Thymus (tissue), 11 donors: ENCODE measurements at regions not wholly inside any gene's neighbourhood (a gene's known extent, or its start where the extent isn't known, plus 50 kb on each side); places are given as distances from the start of the nearest gene placed in this dataset.

ENCODE experiments used
- DNase-seq, 9 donors: peaks; one replicate each; pipeline ENCODE4 v3.0.0-alpha.2; 2013; ENCODE audit warnings: low spot score in 9 of 9, low read depth in 6 of 9, missing footprints in 1 of 9
- H3K27ac ChIP-seq, 2 donors: one replicate each; pipeline ENCODE4 v1.5.1; 2013; ENCODE audit warnings: control low read depth in 1 of 2, low read depth in 1 of 2, low read length in 1 of 2, mild to moderate bottlenecking in 1 of 2, moderate library complexity in 1 of 2
- H3K27me3 ChIP-seq, 2 donors: one replicate each; pipeline ENCODE4 v1.5.1; 2013; ENCODE audit warnings: low read length in 1 of 2; ENCODE audit not compliant: control insufficient read depth in 2 of 2, insufficient read depth in 1 of 2
- H3K36me3 ChIP-seq, 2 donors: one replicate each; pipeline ENCODE4 v1.5.1; 2013; ENCODE audit warnings: low read length in 1 of 2, mild to moderate bottlenecking in 1 of 2, moderate library complexity in 1 of 2; ENCODE audit not compliant: control insufficient read depth in 2 of 2, insufficient read depth in 2 of 2
- H3K4me1 ChIP-seq, 2 donors: one replicate each; pipeline ENCODE4 v1.5.1; 2013; ENCODE audit warnings: low read length in 2 of 2; ENCODE audit not compliant: control insufficient read depth in 2 of 2, insufficient read depth in 2 of 2
- H3K4me3 ChIP-seq, 2 donors: one replicate each; pipeline ENCODE4 v1.5.1; 2013; ENCODE audit warnings: low read length in 2 of 2, control low read depth in 1 of 2, mild to moderate bottlenecking in 1 of 2
- H3K9me3 ChIP-seq, 2 donors: one replicate each; pipeline ENCODE4 v1.5.1; 2013; ENCODE audit warnings: low read length in 1 of 2, mild to moderate bottlenecking in 1 of 2; ENCODE audit not compliant: control insufficient read depth in 2 of 2, insufficient read depth in 1 of 2
- WGBS: extraction: QIAGEN DNeasy Blood & Tissue Kit; methylation state at CpG from one replicate; pipeline ENCODE4 v1.1.7; 2013; 5-methylcytosine and 5-hydroxymethylcytosine counted together
- donor health status: healthy.

GRCh38 chr15:81955382-81956062 lies 90.3 kb downstream of the MEX3B start:
- H3K4me1 ChIP-seq, result no peaks in the 10 kb centered on the region
- DNase-seq, result no peak
- H3K9me3 ChIP-seq, result no peaks in the 10 kb centered on the region
- no peaks in the 10 kb centered on the region for H3K27me3 ChIP-seq
- H3K4me3 ChIP-seq, result no peak overlapping the region
- H3K27ac ChIP-seq, result no peak overlapping the region
- no peaks in the 10 kb centered on the region for H3K36me3 ChIP-seq
- WGBS, result 96% methylated on average over 6 of the region's 6 CpGs

GRCh38 chr15:81954158-81954783 lies 91.5 kb downstream of the MEX3B start:
- WGBS, result 97% methylated on average over 9 of the region's 9 CpGs
- no peaks in the 10 kb centered on the region for H3K9me3 ChIP-seq
- H3K27ac ChIP-seq, result no peak overlapping the region
- H3K27me3 ChIP-seq, result no peaks in the 10 kb centered on the region
- DNase-seq, result no peak
- H3K36me3 ChIP-seq, result no peaks in the 10 kb centered on the region
- H3K4me3 ChIP-seq, result no peak overlapping the region
- H3K4me1 ChIP-seq, result no peaks in the 10 kb centered on the region

- no peak for DNase-seq
- WGBS, result 88% methylated on average over 7 of the region's 7 CpGs
- no peaks in the 10 kb centered on the region for H3K27me3 ChIP-seq
- H3K4me3 ChIP-seq, result no peak overlapping the region
- no peaks in the 10 kb centered on the region for H3K36me3 ChIP-seq
- no peak overlapping the region for H3K27ac ChIP-seq
- no peaks in the 10 kb centered on the region for H3K4me1 ChIP-seq
- no peaks in the 10 kb centered on the region for H3K9me3 ChIP-seq
These were observed 94.9 kb downstream of the MEX3B start for GRCh38 chr15:81950841-81951414.

GRCh38 chr15:81948751-81949150 lies 97.1 kb downstream of the MEX3B start:
- no peaks in the 10 kb centered on the region for H3K36me3 ChIP-seq
- no peak overlapping the region for H3K4me3 ChIP-seq
- DNase-seq, result no peak
- no peak overlapping the region for H3K27ac ChIP-seq
- WGBS, result 89% methylated on average over 11 of the region's 11 CpGs
- no peaks in the 10 kb centered on the region for H3K9me3 ChIP-seq
- H3K27me3 ChIP-seq, result no peaks in the 10 kb centered on the region
- no peaks in the 10 kb centered on the region for H3K4me1 ChIP-seq

- Histone ChIP-seq H3K9me3 (no peaks in the 10 kb centered on the region), H3K4me3 (no peak overlapping the region), H3K36me3 (no peaks in the 10 kb centered on the region), H3K4me1 (no peaks in the 10 kb centered on the region), H3K27ac (no peak overlapping the region), H3K27me3 (no peaks in the 10 kb centered on the region)
- DNase-seq, result no peak
- WGBS, result 76% methylated on average over 8 of the region's 8 CpGs
These were observed 97.6 kb downstream of the MEX3B start for GRCh38 chr15:81948222-81948621.

GRCh38 chr15:81947548-81947947 lies 98.3 kb downstream of the MEX3B start:
- Histone ChIP-seq H3K4me1 (no peaks in the 10 kb centered on the region), H3K9me3 (no peaks in the 10 kb centered on the region), H3K27ac (no peak overlapping the region), H3K4me3 (no peak overlapping the region), H3K36me3 (no peaks in the 10 kb centered on the region), H3K27me3 (no peaks in the 10 kb centered on the region)
- 78% methylated on average over 2 of the region's 2 CpGs for WGBS
- DNase-seq, result no peak

- DNase-seq, result no peak
- H3K4me1 ChIP-seq, result no peaks in the 10 kb centered on the region
- H3K4me3 ChIP-seq, result no peak overlapping the region
- H3K27me3 ChIP-seq, result no peaks in the 10 kb centered on the region
- no peaks in the 10 kb centered on the region for H3K9me3 ChIP-seq
- no peaks in the 10 kb centered on the region for H3K36me3 ChIP-seq
- 55% methylated on average over 6 of the region's 6 CpGs for WGBS
- no peak overlapping the region for H3K27ac ChIP-seq
These were observed 100.7 kb downstream of the MEX3B start for GRCh38 chr15:81945014-81945615.

- no peaks in the 10 kb centered on the region for H3K4me1 ChIP-seq
- H3K4me3 ChIP-seq, result no peak overlapping the region
- H3K36me3 ChIP-seq, result no peaks in the 10 kb centered on the region
- H3K27me3 ChIP-seq, result no peaks in the 10 kb centered on the region
- WGBS, result 81% methylated on average over 3 of the region's 3 CpGs
- no peak overlapping the region for H3K27ac ChIP-seq
- no peak for DNase-seq
- H3K9me3 ChIP-seq, result no peaks in the 10 kb centered on the region
These were observed 103.1 kb downstream of the MEX3B start for GRCh38 chr15:81942655-81943195.

GRCh38 chr15:81942157-81942556 lies 103.7 kb downstream of the MEX3B start:
- Histone ChIP-seq H3K9me3 (no peaks in the 10 kb centered on the region), H3K27ac (no peak overlapping the region), H3K27me3 (no peaks in the 10 kb centered on the region), H3K4me3 (no peak overlapping the region), H3K4me1 (no peaks in the 10 kb centered on the region), H3K36me3 (no peaks in the 10 kb centered on the region)
- no peak for DNase-seq
- 12% methylated on average over 1 of the region's 1 CpG for WGBS
